Common myeloid progenitor, CD34-positive (primary cell): ENCODE measurements at regions not wholly inside any gene's neighbourhood (a gene's known extent, or its start where the extent isn't known, plus 50 kb on each side); places are given as distances from the start of the nearest gene placed in this dataset.

Source experiments
- CTCF ChIA-PET: fragments of 350-600 bp; sonication (Branson Sonifier 250); formaldehyde crosslinking; loops from one replicate; lab custom pipeline; 2021; ENCODE audit warnings: antibody characterized with exemption; lab: Charles Lee
- POLR2A ChIA-PET: fragments of 350-600 bp; sonication (Branson Sonifier 250); formaldehyde crosslinking; loops from one replicate; lab custom pipeline; 2021; ENCODE audit warnings: antibody characterized with exemption; lab: Charles Lee
- DNase-seq, 3 donors: peaks; one replicate each; pipeline versions ENCODE4 v3.0.0 to v3.0.0-alpha.2; 2013
- H3K27ac ChIP-seq, 2 experiments: 1 replicate in 1 of 2; 2 replicates in 1 of 2; pipeline ENCODE4 v1.7.0; 2013; ENCODE audit warnings: inconsistent platforms in 2 of 2, low read length in 2 of 2, mild to moderate bottlenecking in 2 of 2, low read depth in 1 of 2, moderate library complexity in 1 of 2; ENCODE audit not compliant: severe bottlenecking in 2 of 2, insufficient read depth in 1 of 2, poor library complexity in 1 of 2
- H3K27me3 ChIP-seq, 5 experiments: replicated peaks in 2 of 5; 1 replicate in 3 of 5; 2 replicates in 2 of 5; pipeline versions ENCODE4 v1.6.1 to v1.7.0; 2013; ENCODE audit warnings: low read length in 4 of 5, mild to moderate bottlenecking in 2 of 5, moderate library complexity in 2 of 5, inconsistent platforms in 1 of 5; ENCODE audit not compliant: insufficient read depth in 5 of 5, control insufficient read depth in 4 of 5
- H3K36me3 ChIP-seq, 4 experiments: 1 replicate in 2 of 4; 2 replicates in 2 of 4; pipeline versions ENCODE4 v1.6.1 to v1.7.0; 2013; ENCODE audit warnings: low read length in 3 of 4, control low read depth in 1 of 4, mild to moderate bottlenecking in 1 of 4; ENCODE audit not compliant: control insufficient read depth in 4 of 4, insufficient read depth in 4 of 4
- H3K4me1 ChIP-seq, 4 experiments: 1 replicate in 3 of 4; 2 replicates in 1 of 4; pipeline versions ENCODE4 v1.6.1 to v1.7.1; 2013; ENCODE audit warnings: low read length in 3 of 4, mild to moderate bottlenecking in 3 of 4, control low read depth in 1 of 4, inconsistent platforms in 1 of 4, moderate library complexity in 1 of 4; ENCODE audit not compliant: control insufficient read depth in 4 of 4, insufficient read depth in 4 of 4; ENCODE audit errors: control extremely low read depth in 1 of 4
- H3K4me3 ChIP-seq, 7 experiments: 1 replicate in 4 of 7; 2 replicates in 3 of 7; pipeline versions ENCODE4 v1.5.1 to v1.7.0; 2013; ENCODE audit warnings: mild to moderate bottlenecking in 7 of 7, low read length in 6 of 7, moderate library complexity in 6 of 7, inconsistent platforms in 2 of 7, low read depth in 2 of 7, control low read depth in 1 of 7; ENCODE audit not compliant: insufficient read depth in 4 of 7, control insufficient read depth in 1 of 7; ENCODE audit errors: extremely low read depth in 1 of 7
- H3K9me3 ChIP-seq, 5 experiments: 1 replicate in 4 of 5; 2 replicates in 1 of 5; pipeline versions ENCODE4 v1.6.1 to v1.7.1; 2013; ENCODE audit warnings: low read length in 4 of 5, mild to moderate bottlenecking in 2 of 5, inconsistent platforms in 1 of 5, low read depth in 1 of 5, moderate library complexity in 1 of 5; ENCODE audit not compliant: control insufficient read depth in 4 of 5, insufficient read depth in 2 of 5; ENCODE audit errors: control extremely low read depth in 1 of 5
- whole genome bisulfite sequencing: methylation state at CpG from one replicate; pipeline ENCODE4 v1.1.5; 2013; ENCODE audit not compliant: insufficient coverage; 5-methylcytosine and 5-hydroxymethylcytosine counted together

DNA sequence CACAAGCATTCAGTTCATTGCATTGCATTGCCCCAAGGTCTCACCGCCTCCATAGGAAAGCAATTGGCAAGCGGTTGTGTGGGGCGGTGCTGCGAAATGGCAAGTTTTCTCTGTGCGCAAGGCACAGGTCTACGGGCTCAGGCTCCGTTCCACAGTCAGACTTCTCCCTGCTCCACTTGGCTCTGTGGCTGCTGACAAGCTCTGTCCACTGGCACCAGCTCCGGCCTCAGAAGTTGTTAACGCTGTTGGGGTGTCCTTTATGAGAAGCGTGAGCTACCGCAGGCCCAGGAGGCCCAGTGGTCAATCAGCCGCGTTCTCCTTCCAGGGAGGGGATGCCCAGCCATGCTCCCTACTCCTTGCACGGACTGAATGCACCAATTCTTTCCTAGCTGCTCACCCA, 87.0 kb upstream of the GATA6 start:
- Histone ChIP-seq H3K36me3 (no peaks in the 10 kb centered on the region), H3K27ac (no peak overlapping the region), H3K27me3 (peaks cover 0 to 7% (median 0%) of the 10 kb centered on the region in 5 experiments), H3K4me3 (no peak overlapping the region), H3K4me1 (no peaks in the 10 kb centered on the region), H3K9me3 (no peaks in the 10 kb centered on the region)
- 98% methylated on average over 13 of the region's 14 CpGs for WGBS
- ChIA-PET POLR2A (no interaction called here), CTCF (no interaction called here)
- no peak for DNase-seq

DNA sequence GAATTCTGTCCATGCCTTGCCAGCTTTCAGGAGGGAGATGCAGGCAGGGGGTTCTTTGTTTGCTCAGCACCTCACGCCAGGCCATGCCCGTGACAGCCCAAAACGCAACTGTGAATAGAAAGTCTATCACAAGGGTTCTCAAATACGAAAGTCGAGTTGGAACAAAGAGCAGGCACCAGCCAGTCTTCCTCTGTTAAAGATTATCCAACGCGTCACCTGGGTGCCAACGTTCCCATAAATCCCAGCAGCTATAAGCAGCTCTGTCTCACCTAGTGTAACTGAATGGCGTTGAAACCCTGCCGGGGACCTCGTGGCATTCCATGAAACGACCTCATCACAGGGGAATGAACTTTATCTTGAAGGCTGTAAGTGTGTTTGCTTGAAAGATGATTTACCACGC, 84.8 kb upstream of the GATA6 start:
- Histone ChIP-seq H3K36me3 (no peaks in the 10 kb centered on the region), H3K4me1 (no peaks in the 10 kb centered on the region), H3K27me3 (peaks cover 0 to 6% (median 2%) of the 10 kb centered on the region in 5 experiments), H3K9me3 (no peaks in the 10 kb centered on the region), H3K27ac (no peak overlapping the region), H3K4me3 (no peak overlapping the region)
- WGBS = 99% methylated on average over 7 of the region's 13 CpGs
- CTCF ChIA-PET = no interaction called here
- DNase-seq = no peak
- POLR2A ChIA-PET = no interaction called here

DNA sequence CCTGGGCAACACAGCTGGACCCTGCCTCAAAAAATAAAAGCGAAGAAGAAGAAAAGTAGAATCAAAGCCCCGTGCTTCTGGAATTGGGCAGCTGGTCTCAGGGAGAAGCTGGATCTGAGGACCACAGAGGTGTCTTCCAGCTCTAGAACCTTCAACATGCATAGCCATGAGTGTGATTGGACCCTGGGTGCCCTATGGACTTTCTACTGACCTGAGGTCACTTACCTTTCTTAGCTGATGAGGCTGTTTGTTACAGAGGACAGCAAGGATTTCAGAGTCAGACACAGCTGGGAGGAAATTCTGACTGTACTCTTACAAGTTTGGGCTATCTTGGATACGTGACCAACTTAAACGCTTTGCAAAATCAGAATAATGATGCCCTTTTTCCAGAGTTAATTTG, 82.4 kb upstream of the GATA6 start:
- H3K27me3 ChIP-seq = peaks cover 0 to 5% (median 2%) of the 10 kb centered on the region in 5 experiments
- no peaks in the 10 kb centered on the region for H3K4me1 ChIP-seq
- WGBS = 93% methylated on average over 4 of the region's 4 CpGs
- H3K9me3 ChIP-seq = no peaks in the 10 kb centered on the region
- H3K4me3 ChIP-seq = no peak overlapping the region
- CTCF ChIA-PET = no interaction called here
- POLR2A ChIA-PET = no interaction called here
- DNase-seq = no peak
- H3K27ac ChIP-seq = no peak overlapping the region
- no peaks in the 10 kb centered on the region for H3K36me3 ChIP-seq

DNA sequence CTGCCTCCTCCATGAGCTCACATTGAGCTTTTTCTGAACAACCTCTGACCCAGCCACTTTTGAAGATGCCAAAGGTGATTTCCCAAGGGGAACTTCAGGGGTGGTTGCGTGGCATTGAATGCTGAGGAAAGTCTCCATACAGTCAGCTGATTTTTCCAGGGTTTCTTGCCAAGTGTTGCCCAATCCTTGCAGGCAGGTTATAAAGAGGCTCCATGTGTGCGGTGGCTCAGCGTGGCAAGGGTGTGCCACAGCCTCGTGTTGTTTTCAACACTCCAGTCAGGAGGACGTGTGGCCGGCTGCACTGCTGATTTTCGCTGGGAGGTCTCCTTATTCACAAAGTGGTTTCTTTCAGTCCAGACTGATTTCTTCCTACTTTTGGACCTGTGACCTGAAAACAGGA, 81.4 kb upstream of the GATA6 start:
- no peak for DNase-seq
- Histone ChIP-seq H3K27ac (no peak overlapping the region), H3K4me1 (no peaks in the 10 kb centered on the region), H3K36me3 (no peaks in the 10 kb centered on the region), H3K4me3 (no peak overlapping the region), H3K9me3 (no peaks in the 10 kb centered on the region), H3K27me3 (peaks cover 0 to 5% (median 4%) of the 10 kb centered on the region in 5 experiments)
- WGBS = 97% methylated on average over 7 of the region's 7 CpGs
- CTCF ChIA-PET = no interaction called here
- POLR2A ChIA-PET = no interaction called here

DNA sequence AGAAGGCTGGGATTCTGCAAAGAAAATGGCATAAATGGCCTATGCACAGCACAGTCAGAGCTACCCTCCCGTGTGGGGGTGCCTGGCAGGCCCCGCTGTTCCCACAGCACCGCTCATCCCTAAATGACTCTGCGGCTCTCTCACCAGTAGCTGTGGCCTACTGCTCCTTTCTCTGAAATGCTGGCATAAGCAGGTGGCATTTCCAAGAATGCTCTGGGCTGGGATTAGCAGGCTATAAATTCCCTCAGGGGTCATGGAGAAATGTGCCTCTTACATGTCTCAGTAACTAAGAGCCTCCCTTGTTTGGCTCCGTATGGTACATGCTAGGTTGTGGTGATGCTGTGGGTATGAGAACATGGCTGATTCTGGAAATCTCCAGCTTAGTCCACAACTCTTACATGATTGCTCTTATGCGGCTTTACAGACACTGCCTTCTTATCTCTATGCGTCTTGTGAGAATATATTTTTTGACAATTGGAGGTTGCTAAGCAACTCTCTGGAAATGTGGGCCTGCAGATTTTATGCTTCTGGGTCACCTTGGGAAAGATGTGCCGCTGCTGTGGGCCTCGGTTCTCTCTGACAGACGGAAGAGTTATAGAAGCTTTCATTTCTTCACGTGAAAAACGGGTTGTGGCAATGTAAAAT, 80.3 kb upstream of the GATA6 start:
- Histone ChIP-seq H3K36me3 (no peaks in the 10 kb centered on the region), H3K27ac (no peak overlapping the region), H3K4me1 (no peaks in the 10 kb centered on the region), H3K4me3 (no peak overlapping the region), H3K27me3 (peaks cover 0 to 11% (median 8%) of the 10 kb centered on the region in 5 experiments), H3K9me3 (no peaks in the 10 kb centered on the region)
- ChIA-PET CTCF (interaction anchor here (0.8 kb wide), 1 partner anchor 9 kb away, joined by 3 read pairs; no protein-coding TSS in a partner anchor), POLR2A (no interaction called here)
- 91% methylated on average over 12 of the region's 12 CpGs for WGBS
- DNase-seq = no peak

DNA sequence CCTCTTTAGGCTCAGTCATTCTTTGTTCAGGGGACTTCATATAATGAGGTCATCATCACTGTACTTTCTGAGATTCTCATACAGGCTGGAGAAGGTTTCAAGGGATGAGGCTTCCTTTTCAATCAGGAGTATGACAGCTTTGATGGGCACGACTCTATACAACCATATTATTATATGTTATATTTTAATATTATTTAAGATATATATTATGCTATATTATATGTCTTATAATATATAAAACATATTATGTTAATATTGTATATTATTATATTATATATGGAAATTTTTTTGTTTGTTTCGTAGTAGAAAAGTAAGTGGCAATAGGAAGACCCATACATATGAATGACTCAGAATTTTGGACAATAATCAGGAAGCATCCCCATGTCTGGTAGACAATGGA, 78.0 kb upstream of the GATA6 start:
- Histone ChIP-seq H3K4me3 (no peak overlapping the region), H3K36me3 (no peaks in the 10 kb centered on the region), H3K27ac (no peak overlapping the region), H3K4me1 (no peaks in the 10 kb centered on the region), H3K9me3 (no peaks in the 10 kb centered on the region), H3K27me3 (peaks cover 0 to 21% (median 11%) of the 10 kb centered on the region in 5 experiments)
- DNase-seq = no peak
- no CpG with 5 or more reads among the region's 2 CpGs for WGBS
- POLR2A ChIA-PET = no interaction called here
- CTCF ChIA-PET = interaction anchor here (0.9 kb wide), 1 partner anchor 41 kb away, joined by 3 read pairs; no protein-coding TSS in a partner anchor

DNA sequence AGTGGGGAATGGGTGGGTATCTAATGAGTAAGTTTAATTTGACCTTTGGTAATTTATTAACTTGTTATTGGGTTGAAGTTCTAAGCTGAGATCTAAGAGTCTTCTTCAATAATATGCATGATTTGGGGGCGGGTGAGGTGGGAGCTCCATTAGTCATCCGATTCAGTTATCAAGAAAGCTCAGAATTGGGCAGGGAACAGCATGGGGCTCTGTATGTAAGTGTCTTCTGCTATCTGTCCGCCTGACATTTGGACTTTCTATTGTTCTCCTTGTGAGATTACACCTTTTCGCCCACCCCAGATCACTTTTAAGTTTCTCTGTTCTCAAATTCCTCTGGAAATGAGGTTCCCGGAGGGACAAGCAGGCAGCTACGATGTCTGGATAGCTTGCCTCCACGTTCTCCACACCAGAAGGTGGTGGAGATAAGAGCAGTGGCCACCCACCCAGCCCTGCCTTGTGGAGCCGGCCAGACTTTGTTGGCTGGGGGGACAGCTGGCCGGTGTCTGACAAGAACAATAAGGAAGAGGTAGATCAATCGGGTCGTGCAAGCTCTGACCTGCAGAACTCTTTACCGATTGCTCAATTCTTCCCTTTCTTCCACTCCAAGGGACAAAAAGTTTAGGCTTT, 75.5 kb upstream of the GATA6 start:
- Histone ChIP-seq H3K9me3 (no peaks in the 10 kb centered on the region), H3K36me3 (no peaks in the 10 kb centered on the region), H3K4me3 (no peak overlapping the region), H3K4me1 (no peaks in the 10 kb centered on the region), H3K27ac (no peak overlapping the region), H3K27me3 (peaks cover 0 to 22% (median 11%) of the 10 kb centered on the region in 5 experiments)
- WGBS = 64% methylated on average over 8 of the region's 12 CpGs
- POLR2A ChIA-PET = no interaction called here
- no peak for DNase-seq
- CTCF ChIA-PET = no interaction called here
